Osteocyte (in vitro differentiated cells): ENCODE measurements at regions not wholly inside any gene's neighbourhood (a gene's known extent, or its start where the extent isn't known, plus 50 kb on each side); places are given as distances from the start of the nearest gene placed in this dataset.
"Not testable (repeated sequence)": the region's sequence is repeated elsewhere in the genome, so short reads cannot be mapped to it uniquely, and the experiment has no call there.

Source experiments
- DNase-seq: peaks from one replicate; pipeline ENCODE4 v3.0.0; 2021; ENCODE audit warnings: mixed read lengths; ENCODE audit not compliant: unreplicated experiment; ENCODE audit errors: extremely low spot score
- H3K27ac Mint-ChIP-seq: one replicate; pipeline ENCODE4 v1.8.0; 2021; ENCODE audit warnings: mild to moderate bottlenecking, mixed read lengths; ENCODE audit not compliant: unreplicated experiment
- H3K27me3 Mint-ChIP-seq: one replicate; pipeline ENCODE4 v1.8.0; 2021; ENCODE audit warnings: mixed read lengths; ENCODE audit not compliant: unreplicated experiment
- H3K36me3 Mint-ChIP-seq: one replicate; pipeline ENCODE4 v1.8.0; 2021; ENCODE audit warnings: mixed read lengths; ENCODE audit not compliant: unreplicated experiment
- H3K4me1 Mint-ChIP-seq: one replicate; pipeline ENCODE4 v1.8.0; 2021; ENCODE audit warnings: mixed read lengths; ENCODE audit not compliant: unreplicated experiment
- H3K4me3 Mint-ChIP-seq: one replicate; pipeline ENCODE4 v1.8.0; 2021; ENCODE audit warnings: mild to moderate bottlenecking, moderate library complexity, mixed read lengths; ENCODE audit not compliant: unreplicated experiment
- H3K9me3 Mint-ChIP-seq: one replicate; pipeline ENCODE4 v1.8.0; 2021; ENCODE audit warnings: mixed read lengths; ENCODE audit not compliant: unreplicated experiment
- CTCF ChIP-seq: fragments of 200-600 bp; sonication (generic); IDR thresholded peaks from 2 replicates; pipeline ENCODE4 v1.5.0; 2021; ENCODE audit warnings: antibody characterized with exemption, mild to moderate bottlenecking, moderate library complexity

GRCh38 chr2:89819809-89820208 is 1128.3 kb downstream of the RPIA start:
- no peak for TF ChIP-seq CTCF
- Mint-ChIP-seq H3K36me3 (no peaks in the 10 kb centered on the region), H3K9me3 (peaks cover 69% of the 10 kb centered on the region), H3K4me1 (no peaks in the 10 kb centered on the region), H3K27me3 (no peaks in the 10 kb centered on the region), H3K4me3 (no peak overlapping the region), H3K27ac (no peak overlapping the region)
- no peak for DNase-seq

GRCh38 chr2:89820248-89820647 is 1128.8 kb downstream of the RPIA start:
- Mint-ChIP-seq H3K4me1 (no peaks in the 10 kb centered on the region), H3K27me3 (no peaks in the 10 kb centered on the region), H3K4me3 (no peak overlapping the region), H3K27ac (no peak overlapping the region), H3K36me3 (no peaks in the 10 kb centered on the region), H3K9me3 (peaks cover 70% of the 10 kb centered on the region)
- no peak for DNase-seq
- no peak for TF ChIP-seq CTCF

GRCh38 chr2:89821455-89821945 is 1130.0 kb downstream of the RPIA start:
- H3K4me1 Mint-ChIP-seq: no peaks in the 10 kb centered on the region
- H3K27ac Mint-ChIP-seq: no peak overlapping the region
- no peaks in the 10 kb centered on the region for H3K36me3 Mint-ChIP-seq
- TF ChIP-seq CTCF: no peak
- no peak overlapping the region for H3K4me3 Mint-ChIP-seq
- DNase-seq: no peak
- peaks cover 75% of the 10 kb centered on the region for H3K9me3 Mint-ChIP-seq
- no peaks in the 10 kb centered on the region for H3K27me3 Mint-ChIP-seq

GRCh38 chr2:89822342-89822741 is 1130.9 kb downstream of the RPIA start:
- H3K9me3 Mint-ChIP-seq: peaks cover 77% of the 10 kb centered on the region
- not testable (repeated sequence) for H3K36me3 Mint-ChIP-seq, H3K4me3 Mint-ChIP-seq, H3K27me3 Mint-ChIP-seq, DNase-seq, H3K27ac Mint-ChIP-seq, H3K4me1 Mint-ChIP-seq

- peaks cover 67% of the 10 kb centered on the region for H3K9me3 Mint-ChIP-seq
- H3K27me3 Mint-ChIP-seq: no peaks in the 10 kb centered on the region
- no peak for TF ChIP-seq CTCF
- H3K36me3 Mint-ChIP-seq: no peaks in the 10 kb centered on the region
- H3K4me3 Mint-ChIP-seq: no peak overlapping the region
- no peak for DNase-seq
- no peak overlapping the region for H3K27ac Mint-ChIP-seq
- no peaks in the 10 kb centered on the region for H3K4me1 Mint-ChIP-seq
Observed at GRCh38 chr2:89823556-89823955, 1132.1 kb downstream of the RPIA start.

- no peak for TF ChIP-seq CTCF
- no peaks in the 10 kb centered on the region for H3K4me1 Mint-ChIP-seq
- no peaks in the 10 kb centered on the region for H3K27me3 Mint-ChIP-seq
- no peak for DNase-seq
- H3K27ac Mint-ChIP-seq: no peak overlapping the region
- no peaks in the 10 kb centered on the region for H3K36me3 Mint-ChIP-seq
- H3K4me3 Mint-ChIP-seq: no peak overlapping the region
- H3K9me3 Mint-ChIP-seq: peaks cover 64% of the 10 kb centered on the region
Observed at GRCh38 chr2:89825034-89825433, 1133.6 kb downstream of the RPIA start.

- H3K4me1 Mint-ChIP-seq, H3K36me3 Mint-ChIP-seq, H3K27me3 Mint-ChIP-seq, DNase-seq, H3K27ac Mint-ChIP-seq, H3K4me3 Mint-ChIP-seq: not testable (repeated sequence)
- H3K9me3 Mint-ChIP-seq: peaks cover 51% of the 10 kb centered on the region
Observed at GRCh38 chr2:89826741-89827140, 1135.3 kb downstream of the RPIA start.

GRCh38 chr2:89827829-89828228 is 1136.4 kb downstream of the RPIA start:
- H3K27me3 Mint-ChIP-seq, H3K36me3 Mint-ChIP-seq, H3K4me1 Mint-ChIP-seq, H3K27ac Mint-ChIP-seq, DNase-seq, H3K4me3 Mint-ChIP-seq: not testable (repeated sequence)
- peaks cover 40% of the 10 kb centered on the region for H3K9me3 Mint-ChIP-seq
